Right lobe of liver (tissue), 4 donors: ENCODE measurements at regions not wholly inside any gene's neighbourhood (a gene's known extent, or its start where the extent isn't known, plus 50 kb on each side); places are given as distances from the start of the nearest gene placed in this dataset.

Experiments
- POLR2A ChIP-seq: fragments of 450-650 bp; IDR thresholded peaks from one replicate; pipeline ENCODE4 v1.6.1; 2017; ENCODE audit warnings: antibody characterized with exemption, mild to moderate bottlenecking
- TF ChIP-seq, protein P1 (sequence below), 4 donors: fragments of 200-600 bp in 3 of 4; fragments of 450-650 bp in 1 of 4; IDR thresholded peaks; one replicate each; pipeline versions ENCODE4 v1.5.1 to v1.8.0; 2016 to 2022; ENCODE audit warnings: antibody characterized with exemption in 4 of 4, mild to moderate bottlenecking in 2 of 4
- donor health status: DM: no; HTN: no; CAD: no.
- donor health status: DM: no; HTN: no; CAD: no.
- donor health status: DM: no; HTN: yes; CAD: no.

DNA sequence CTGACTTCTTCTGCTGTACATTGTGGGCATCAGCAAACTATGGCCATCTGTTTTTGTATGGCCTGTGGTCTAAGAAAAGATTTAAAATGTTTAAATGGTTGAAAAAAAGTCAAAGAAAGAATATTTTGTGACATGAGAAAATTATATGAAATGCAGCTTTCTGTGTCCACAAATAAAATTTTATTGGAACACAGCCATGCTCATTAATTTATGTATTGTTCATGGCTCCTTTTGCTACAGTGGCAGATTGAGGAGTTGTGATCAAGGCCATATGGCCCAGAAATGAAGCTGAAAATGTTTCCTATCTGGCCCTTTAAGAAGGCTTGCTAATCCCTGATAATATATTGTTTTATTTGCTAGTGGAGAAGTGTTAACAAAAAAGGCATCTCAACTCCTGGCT is 162.0 kb downstream of the SLC4A3 start:
- TF ChIP-seq, protein P1, sequence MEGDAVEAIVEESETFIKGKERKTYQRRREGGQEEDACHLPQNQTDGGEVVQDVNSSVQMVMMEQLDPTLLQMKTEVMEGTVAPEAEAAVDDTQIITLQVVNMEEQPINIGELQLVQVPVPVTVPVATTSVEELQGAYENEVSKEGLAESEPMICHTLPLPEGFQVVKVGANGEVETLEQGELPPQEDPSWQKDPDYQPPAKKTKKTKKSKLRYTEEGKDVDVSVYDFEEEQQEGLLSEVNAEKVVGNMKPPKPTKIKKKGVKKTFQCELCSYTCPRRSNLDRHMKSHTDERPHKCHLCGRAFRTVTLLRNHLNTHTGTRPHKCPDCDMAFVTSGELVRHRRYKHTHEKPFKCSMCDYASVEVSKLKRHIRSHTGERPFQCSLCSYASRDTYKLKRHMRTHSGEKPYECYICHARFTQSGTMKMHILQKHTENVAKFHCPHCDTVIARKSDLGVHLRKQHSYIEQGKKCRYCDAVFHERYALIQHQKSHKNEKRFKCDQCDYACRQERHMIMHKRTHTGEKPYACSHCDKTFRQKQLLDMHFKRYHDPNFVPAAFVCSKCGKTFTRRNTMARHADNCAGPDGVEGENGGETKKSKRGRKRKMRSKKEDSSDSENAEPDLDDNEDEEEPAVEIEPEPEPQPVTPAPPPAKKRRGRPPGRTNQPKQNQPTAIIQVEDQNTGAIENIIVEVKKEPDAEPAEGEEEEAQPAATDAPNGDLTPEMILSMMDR (IDR thresholded peaks at IDR 0.05) = no peak
- no peak for TF ChIP-seq POLR2A
